ENCODE measurements at regions not wholly inside any gene's neighbourhood (a gene's known extent, or its start where the extent isn't known, plus 50 kb on each side); places are given as distances from the start of the nearest gene placed in this dataset.

DNA sequence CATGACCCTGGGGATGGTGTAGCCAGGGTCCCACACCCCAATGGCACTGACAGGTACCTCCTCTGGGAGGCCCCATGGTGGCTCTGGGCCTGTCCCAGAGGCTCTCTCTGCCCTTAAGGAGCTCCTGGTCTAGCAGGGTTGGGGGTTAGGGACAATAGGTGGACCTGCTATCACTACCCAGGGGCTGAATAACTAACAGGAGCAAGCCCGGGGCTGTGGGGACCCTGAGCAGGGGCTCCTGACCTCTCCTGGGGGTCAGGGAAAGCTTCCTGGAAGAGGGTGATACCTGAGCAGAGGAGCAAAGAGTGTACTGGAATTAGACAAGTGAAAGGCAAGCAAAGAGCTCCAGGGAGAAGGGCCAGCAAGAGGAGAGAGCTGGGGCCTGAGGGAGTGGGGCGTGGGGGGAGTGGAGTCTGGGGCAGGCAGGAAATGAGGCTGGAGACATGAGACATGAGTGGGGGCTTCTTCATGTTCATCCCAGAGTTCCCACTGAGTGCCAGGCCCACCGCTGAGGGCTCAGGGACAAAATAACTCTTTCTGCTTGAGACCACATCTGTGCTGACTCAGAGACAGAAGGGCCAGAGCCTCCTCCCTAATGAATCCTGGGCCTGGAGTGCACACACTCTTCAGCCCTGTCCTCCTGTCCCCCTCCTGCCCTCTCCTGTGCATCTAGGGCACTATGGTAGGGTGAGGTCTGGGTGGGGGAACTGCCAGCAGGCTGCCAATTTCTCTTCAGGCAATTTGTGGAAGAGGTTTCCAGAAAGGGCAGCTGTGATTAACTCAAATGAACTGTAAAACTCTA, 517.6 kb downstream of the PTPRU start:
- no peak overlapping the region for H3K27ac Mint-ChIP-seq
- no peaks in the 10 kb centered on the region for H3K9me3 Mint-ChIP-seq
- no peak overlapping the region for H3K4me3 Mint-ChIP-seq
- no peaks in the 10 kb centered on the region for H3K36me3 Mint-ChIP-seq (ENCODE audit: low read depth)
- intact Hi-C loops (cut with micrococcal nuclease): no loop called here
- H3K27me3 Mint-ChIP-seq: peaks cover 5% of the 10 kb centered on the region
- H3K4me1 Mint-ChIP-seq (ENCODE audit: low read depth): no peaks in the 10 kb centered on the region

DNA sequence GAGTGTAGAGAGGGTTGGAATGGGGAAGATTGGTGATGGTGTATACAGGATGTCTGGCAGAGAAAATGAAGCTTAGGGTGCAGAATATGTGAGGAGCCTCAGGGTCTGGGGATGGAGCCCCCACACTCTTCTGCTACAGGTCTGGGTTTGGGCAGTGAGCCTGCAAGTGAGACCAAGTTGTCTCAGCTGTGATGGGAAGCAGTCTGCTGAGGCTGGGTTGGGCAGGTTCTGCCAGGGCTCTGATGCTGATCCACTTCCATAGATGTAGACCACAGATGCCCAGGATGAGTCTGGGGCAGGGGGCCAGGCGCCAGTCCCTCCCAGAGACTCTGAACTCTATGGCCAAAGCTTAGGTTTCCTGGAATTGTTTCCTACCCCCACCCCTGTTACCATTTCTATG, 516.9 kb downstream of the PTPRU start:
- H3K9me3 Mint-ChIP-seq: no peaks in the 10 kb centered on the region
- no peak overlapping the region for H3K27ac Mint-ChIP-seq
- no peaks in the 10 kb centered on the region for H3K4me1 Mint-ChIP-seq (ENCODE audit: low read depth)
- peaks cover 5% of the 10 kb centered on the region for H3K27me3 Mint-ChIP-seq
- intact Hi-C loops (cut with micrococcal nuclease): no loop called here
- H3K36me3 Mint-ChIP-seq (ENCODE audit: low read depth): no peaks in the 10 kb centered on the region
- no peak overlapping the region for H3K4me3 Mint-ChIP-seq

DNA sequence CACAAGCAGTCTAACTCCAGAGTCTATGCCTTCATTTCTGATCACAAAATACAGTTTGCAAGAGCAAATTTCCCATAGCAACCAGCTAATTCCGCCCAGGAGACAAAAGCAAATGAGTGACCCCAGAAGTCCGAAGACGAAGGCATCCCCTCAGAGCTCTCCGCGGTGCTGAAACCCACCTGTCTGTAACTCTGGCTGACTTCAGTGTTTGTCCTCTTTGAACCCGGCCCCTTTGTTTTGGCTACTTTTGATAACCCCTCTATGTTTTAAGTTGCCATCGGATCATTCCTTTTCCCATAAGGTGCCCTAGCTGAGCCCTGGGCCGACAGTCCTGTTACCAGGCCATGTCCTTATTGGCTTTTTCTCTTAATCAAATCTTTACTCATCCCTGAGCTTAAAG, 515.8 kb downstream of the PTPRU start:
- Mint-ChIP-seq H3K9me3 (no peaks in the 10 kb centered on the region), H3K4me1 (ENCODE audit: low read depth) (no peaks in the 10 kb centered on the region), H3K4me3 (no peak overlapping the region), H3K36me3 (ENCODE audit: low read depth) (no peaks in the 10 kb centered on the region), H3K27ac (no peak overlapping the region), H3K27me3 (peaks cover 5% of the 10 kb centered on the region)
- intact Hi-C loops (cut with micrococcal nuclease): no loop called here

DNA sequence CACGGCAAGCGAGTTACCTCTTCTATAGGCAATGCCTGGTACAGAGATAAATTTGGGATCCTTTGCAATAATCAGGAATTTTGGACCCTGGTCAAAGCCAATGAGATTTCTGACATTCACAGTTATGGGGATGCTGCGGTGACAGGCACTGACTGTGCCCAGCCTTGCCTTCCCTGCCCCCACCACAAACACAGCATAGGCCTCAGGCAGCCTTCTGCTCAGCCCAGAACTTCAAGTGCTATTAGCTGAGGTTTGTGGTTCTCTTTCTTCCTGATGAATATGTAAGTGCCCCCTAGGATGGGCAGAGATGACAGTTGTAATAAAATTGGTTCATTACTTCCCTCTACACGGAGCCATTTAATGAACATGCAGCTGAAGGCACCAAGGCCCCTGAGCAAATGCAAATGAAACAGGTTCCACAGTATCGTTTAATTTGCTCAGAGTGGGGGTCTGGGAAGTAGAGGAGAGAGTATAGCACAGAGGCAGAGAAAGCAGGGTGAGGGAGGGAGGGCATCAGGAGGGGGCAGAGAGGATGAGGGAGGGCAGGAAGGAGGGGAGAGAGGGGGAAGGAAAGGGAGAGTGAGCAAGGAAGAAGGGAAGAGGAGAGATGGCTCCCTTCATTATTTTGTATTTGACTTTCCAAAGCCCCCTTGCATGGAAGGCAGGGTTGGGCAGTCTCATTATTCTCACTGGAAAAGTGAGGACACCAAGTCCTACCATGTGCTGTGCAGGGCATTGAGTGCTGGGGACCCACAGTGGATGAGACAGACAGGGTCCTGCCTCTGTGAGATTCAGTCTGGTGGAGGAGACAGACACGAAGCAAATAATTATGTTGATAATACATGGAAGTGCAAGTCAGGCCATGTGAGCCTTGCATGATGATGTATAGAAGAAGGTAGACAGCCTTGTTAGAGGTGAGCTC, 513.0 kb downstream of the PTPRU start:
- H3K36me3 Mint-ChIP-seq (ENCODE audit: low read depth): no peaks in the 10 kb centered on the region
- peaks cover 5% of the 10 kb centered on the region for H3K27me3 Mint-ChIP-seq
- intact Hi-C loops (cut with micrococcal nuclease): no loop called here

DNA sequence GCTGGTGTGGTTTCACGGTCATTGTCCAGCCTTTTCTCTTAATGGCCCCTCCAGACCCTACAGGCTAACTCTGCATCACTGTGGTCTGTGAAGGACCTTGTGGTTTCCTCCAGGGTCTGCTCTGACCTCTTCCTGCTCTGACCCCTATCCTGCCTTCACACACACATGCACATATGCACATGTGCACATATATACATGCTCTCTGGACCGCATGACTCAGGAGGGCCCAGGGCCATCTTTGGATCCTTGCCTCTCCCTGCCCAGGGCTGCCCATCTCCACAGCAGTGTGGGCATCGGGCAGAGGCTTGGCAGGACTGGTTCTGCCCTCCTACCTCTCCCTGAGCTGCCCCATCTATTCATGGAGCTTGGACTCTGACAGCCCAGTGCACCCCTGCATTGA, 510.9 kb downstream of the PTPRU start:
- no peaks in the 10 kb centered on the region for H3K36me3 Mint-ChIP-seq (ENCODE audit: low read depth)
- no peak overlapping the region for H3K4me3 Mint-ChIP-seq
- H3K9me3 Mint-ChIP-seq: no peaks in the 10 kb centered on the region
- intact Hi-C loops (cut with micrococcal nuclease): no loop called here
- peaks cover 7% of the 10 kb centered on the region for H3K27me3 Mint-ChIP-seq
- no peak overlapping the region for H3K27ac Mint-ChIP-seq
- no peaks in the 10 kb centered on the region for H3K4me1 Mint-ChIP-seq (ENCODE audit: low read depth)

More for the DNA sequence above, 513.0 kb downstream of the PTPRU start:
- Mint-ChIP-seq H3K4me3 (no peak overlapping the region), H3K9me3 (no peaks in the 10 kb centered on the region), H3K27ac (no peak overlapping the region), H3K4me1 (ENCODE audit: low read depth) (no peaks in the 10 kb centered on the region)

DNA sequence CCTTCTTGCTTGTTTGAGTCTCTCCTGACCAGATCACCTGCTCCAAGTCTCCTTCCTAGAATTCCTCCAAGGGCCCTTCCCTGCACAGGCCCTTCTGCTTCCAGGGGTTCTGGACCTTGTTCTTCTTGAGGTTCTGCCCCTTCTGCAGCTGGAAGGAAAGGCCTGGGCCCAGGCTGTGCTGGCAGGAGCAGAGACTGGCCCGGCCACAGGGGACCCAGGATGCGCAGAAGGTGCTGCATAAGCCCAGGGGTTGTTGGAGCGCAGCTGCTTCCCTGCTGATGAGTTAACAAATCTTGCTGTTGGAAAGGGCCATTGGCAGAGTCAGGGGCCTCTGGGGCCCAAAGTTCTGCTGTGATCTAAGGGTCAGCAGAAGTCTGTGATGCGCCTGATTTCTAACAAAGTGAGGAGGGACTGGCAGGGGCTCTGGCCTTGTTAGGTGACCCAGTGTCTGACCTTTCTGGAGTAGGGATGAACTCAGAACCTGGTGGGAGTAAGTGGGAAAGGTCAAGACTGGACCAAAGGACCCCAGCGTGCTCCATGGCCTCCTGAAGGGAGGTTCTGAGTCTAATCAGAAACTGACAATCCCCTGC, 509.8 kb downstream of the PTPRU start:
- intact Hi-C loops (cut with micrococcal nuclease): no loop called here
- Mint-ChIP-seq H3K27me3 (peaks cover 5% of the 10 kb centered on the region), H3K36me3 (ENCODE audit: low read depth) (no peaks in the 10 kb centered on the region), H3K4me3 (no peak overlapping the region), H3K9me3 (no peaks in the 10 kb centered on the region), H3K27ac (no peak overlapping the region), H3K4me1 (ENCODE audit: low read depth) (no peaks in the 10 kb centered on the region)

DNA sequence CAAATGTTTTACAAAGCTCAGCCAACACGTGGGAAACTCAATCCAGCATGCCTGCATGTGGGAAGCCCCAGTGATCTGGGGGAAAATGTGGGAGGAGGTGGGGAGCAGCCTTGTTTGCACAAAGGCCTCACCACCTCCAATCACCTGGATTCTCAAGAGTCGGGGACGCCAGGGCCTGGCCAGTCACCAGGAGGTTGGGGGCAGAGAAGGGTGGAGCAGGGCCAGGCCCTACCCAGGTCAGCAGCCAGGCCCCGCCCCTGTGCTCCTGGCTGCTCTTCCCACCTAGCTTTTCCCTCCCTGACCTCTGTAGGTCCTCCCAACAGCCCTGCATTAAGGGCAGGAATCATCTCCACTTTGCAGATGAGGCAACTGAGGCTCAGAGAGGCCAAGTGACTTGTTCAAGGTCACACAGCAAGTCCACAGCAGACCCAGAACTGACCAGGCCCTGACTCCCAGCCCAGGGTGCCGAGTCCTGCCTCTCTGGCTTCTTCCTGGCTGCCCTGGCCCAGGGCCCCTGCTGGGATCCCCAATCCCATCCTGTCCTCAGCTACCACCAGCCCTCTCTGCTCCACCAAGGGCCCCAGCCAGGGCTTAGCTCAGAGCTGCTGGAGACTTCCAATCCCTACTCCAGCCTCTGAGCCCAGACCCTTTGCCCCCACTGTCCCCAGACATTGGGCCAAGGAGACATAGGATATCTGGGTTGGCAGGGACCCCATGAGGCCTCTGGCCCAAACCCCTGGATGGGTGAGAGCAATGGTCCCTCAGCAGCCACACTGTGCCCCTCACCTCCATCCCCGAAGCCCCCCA, 508.6 kb downstream of the PTPRU start:
- Mint-ChIP-seq H3K4me1 (ENCODE audit: low read depth) (no peaks in the 10 kb centered on the region), H3K9me3 (no peaks in the 10 kb centered on the region), H3K27ac (no peak overlapping the region), H3K27me3 (peaks cover 3% of the 10 kb centered on the region), H3K36me3 (ENCODE audit: low read depth) (no peaks in the 10 kb centered on the region), H3K4me3 (no peak overlapping the region)
- intact Hi-C loops (cut with micrococcal nuclease): no loop called here

DNA sequence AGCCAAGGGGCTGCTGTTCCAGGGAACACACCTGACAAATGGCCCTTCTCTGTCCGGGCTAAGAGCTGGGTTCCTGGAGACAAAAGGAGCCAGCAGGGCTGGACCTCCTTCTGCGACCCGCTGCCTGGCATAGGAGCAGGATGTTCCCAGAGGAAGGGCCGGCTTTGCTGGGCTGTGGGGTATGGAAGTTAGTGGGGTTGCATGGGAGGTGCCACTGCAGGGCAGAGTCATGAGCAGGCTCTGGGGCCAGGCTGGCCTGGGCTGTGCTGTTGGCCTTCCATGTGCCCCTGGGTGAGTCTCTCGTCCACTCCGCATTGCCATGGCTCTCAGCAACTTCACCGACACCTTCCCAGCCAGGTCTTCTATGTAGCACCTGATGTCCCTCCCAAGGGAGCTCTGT, 507.6 kb downstream of the PTPRU start:
- Mint-ChIP-seq H3K27ac (no peak overlapping the region), H3K36me3 (ENCODE audit: low read depth) (no peaks in the 10 kb centered on the region), H3K4me1 (ENCODE audit: low read depth) (no peaks in the 10 kb centered on the region), H3K9me3 (no peaks in the 10 kb centered on the region), H3K4me3 (no peak overlapping the region), H3K27me3 (peaks cover 5% of the 10 kb centered on the region)
- intact Hi-C loops (cut with micrococcal nuclease): no loop called here

DNA sequence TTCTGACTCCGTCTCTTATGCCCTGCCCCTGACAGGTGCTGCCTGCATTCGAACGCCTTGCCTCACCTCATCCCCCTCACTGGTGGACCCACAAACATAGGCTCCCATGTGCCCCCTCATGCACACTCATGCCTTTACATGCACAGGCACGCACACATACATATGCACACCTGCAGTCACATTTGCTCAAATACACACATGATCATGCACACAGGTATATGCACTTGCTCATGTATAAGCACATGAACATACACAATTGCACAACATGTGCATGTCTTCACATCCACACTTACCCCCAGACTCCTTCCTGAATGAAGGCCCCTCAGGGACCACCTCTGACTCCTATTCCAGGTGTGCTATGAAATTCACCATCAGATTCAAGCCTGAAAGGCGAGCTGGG, 506.9 kb downstream of the PTPRU start:
- H3K36me3 Mint-ChIP-seq (ENCODE audit: low read depth): no peaks in the 10 kb centered on the region
- no peak overlapping the region for H3K27ac Mint-ChIP-seq
- H3K4me1 Mint-ChIP-seq (ENCODE audit: low read depth): no peaks in the 10 kb centered on the region
- peaks cover 5% of the 10 kb centered on the region for H3K27me3 Mint-ChIP-seq
- no peaks in the 10 kb centered on the region for H3K9me3 Mint-ChIP-seq
- no peak overlapping the region for H3K4me3 Mint-ChIP-seq
- intact Hi-C loops (cut with micrococcal nuclease): no loop called here

DNA sequence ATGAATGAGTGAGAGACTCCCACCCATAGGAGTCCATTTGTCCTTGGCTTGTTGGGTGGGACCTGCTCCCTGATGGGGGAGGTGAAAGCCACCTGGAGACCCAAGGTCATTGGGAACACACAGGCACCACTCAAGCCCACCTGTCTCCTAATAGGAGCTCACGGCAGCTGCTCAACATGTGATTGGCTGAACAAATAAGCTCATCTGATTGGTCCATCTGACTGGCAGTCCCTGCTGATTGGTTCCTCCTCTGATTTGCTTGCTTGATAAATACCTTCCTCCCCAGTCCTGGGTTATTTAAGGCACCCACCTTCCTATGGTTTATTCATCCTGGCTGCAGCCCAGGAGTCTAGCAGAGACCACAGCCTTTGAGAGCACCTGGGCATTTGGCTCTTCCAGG, 502.9 kb downstream of the PTPRU start:
- Mint-ChIP-seq H3K27me3 (peaks cover 6% of the 10 kb centered on the region), H3K27ac (no peak overlapping the region), H3K4me1 (ENCODE audit: low read depth) (no peaks in the 10 kb centered on the region), H3K9me3 (no peaks in the 10 kb centered on the region), H3K4me3 (no peak overlapping the region), H3K36me3 (ENCODE audit: low read depth) (no peaks in the 10 kb centered on the region)
- intact Hi-C loops (cut with micrococcal nuclease): no loop called here

DNA sequence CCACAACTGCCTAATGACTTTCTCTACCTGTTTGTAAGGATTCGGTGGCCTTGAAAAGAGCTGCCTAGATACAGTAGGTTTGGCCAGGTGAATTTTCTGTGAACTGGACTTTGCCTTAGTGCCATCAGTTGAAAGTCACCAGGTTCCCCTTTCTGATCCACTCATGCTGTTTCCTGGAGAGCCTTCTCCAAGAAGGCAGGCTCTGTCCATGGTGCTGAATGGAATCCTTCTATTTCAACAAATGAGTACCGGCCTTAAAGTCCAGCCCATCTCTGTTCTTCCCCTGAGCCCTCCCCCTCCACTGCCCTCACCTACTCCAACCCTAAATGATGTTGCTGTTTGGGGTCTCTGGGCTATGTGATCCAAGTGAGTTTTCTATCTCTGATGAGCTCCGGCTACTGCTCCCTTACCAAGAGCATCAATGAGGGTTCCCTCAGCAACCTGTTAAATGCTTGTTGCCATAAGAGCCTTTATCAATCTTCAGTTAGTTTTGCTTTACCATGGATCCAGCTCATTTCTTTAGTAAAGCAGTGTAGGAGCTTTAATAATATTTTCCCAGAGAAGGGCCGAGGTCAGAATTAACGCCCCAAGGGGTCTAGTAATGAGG, 500.4 kb downstream of the PTPRU start:
- Mint-ChIP-seq H3K27me3 (peaks cover 3% of the 10 kb centered on the region), H3K4me3 (no peak overlapping the region), H3K4me1 (ENCODE audit: low read depth) (peaks cover 16% of the 10 kb centered on the region), H3K36me3 (ENCODE audit: low read depth) (no peaks in the 10 kb centered on the region), H3K9me3 (no peaks in the 10 kb centered on the region), H3K27ac (no peak overlapping the region)
- intact Hi-C loops (cut with micrococcal nuclease): no loop called here

DNA sequence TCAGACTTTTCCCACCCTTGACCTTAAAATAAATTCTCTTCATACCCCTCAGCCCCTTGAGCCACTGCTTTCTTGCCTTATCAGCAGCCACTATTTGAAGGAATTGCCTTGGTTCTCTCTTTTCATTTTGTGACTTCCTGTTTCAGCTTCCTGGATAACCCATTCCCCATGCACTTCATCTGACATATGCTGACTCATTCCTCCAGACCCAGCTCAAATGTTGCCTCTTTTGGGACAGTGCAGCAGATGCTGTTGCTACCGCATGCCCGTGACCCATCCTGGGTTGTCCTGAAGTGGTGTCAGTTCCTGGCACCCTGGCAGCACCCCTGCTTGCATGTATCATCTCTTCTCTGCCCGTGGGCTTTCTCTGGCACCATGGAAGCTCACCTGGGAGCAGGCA, 496.1 kb downstream of the PTPRU start:
- Mint-ChIP-seq H3K36me3 (ENCODE audit: low read depth) (no peaks in the 10 kb centered on the region), H3K27ac (no peak overlapping the region)

DNA sequence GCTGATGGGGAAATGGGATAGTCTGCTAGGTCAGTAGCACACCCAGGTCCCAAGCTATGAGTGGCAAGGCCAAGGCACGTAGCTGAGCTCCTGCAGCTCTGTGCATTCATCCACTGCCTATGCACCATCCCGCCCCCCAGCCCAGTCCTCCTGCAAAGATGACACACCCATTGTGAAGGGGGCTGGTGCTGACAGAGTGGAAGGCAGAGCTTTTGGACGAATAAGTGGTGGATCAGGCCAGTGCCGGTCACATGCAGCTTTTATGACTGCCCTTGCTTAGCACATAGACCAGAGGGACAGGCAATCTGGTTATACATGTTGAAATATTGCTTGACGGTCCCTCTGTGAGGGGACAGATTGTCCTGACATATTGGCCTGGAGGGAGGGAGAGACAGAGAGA, 494.3 kb downstream of the PTPRU start:
- Mint-ChIP-seq H3K4me3 (no peak overlapping the region), H3K4me1 (ENCODE audit: low read depth) (peaks cover 17% of the 10 kb centered on the region), H3K36me3 (ENCODE audit: low read depth) (no peaks in the 10 kb centered on the region), H3K27ac (no peak overlapping the region), H3K9me3 (no peaks in the 10 kb centered on the region), H3K27me3 (no peaks in the 10 kb centered on the region)
- intact Hi-C loops (cut with micrococcal nuclease): no loop called here

More for the DNA sequence above, 496.1 kb downstream of the PTPRU start:
- intact Hi-C loops (cut with micrococcal nuclease): no loop called here
- H3K4me3 Mint-ChIP-seq: no peak overlapping the region
- H3K27me3 Mint-ChIP-seq: peaks cover 1% of the 10 kb centered on the region
- peaks cover 17% of the 10 kb centered on the region for H3K4me1 Mint-ChIP-seq (ENCODE audit: low read depth)
- no peaks in the 10 kb centered on the region for H3K9me3 Mint-ChIP-seq

All from dendritic cell treated with granulocyte-macrophage colony-stimulating factor and Interleukin-4, amounts not matched to agents 40 ng/mL and 50 ng/mL, for 4 days (primary cell).